ENCODE measurements at regions not wholly inside any gene's neighbourhood (a gene's known extent, or its start where the extent isn't known, plus 50 kb on each side); places are given as distances from the start of the nearest gene placed in this dataset.

DNA sequence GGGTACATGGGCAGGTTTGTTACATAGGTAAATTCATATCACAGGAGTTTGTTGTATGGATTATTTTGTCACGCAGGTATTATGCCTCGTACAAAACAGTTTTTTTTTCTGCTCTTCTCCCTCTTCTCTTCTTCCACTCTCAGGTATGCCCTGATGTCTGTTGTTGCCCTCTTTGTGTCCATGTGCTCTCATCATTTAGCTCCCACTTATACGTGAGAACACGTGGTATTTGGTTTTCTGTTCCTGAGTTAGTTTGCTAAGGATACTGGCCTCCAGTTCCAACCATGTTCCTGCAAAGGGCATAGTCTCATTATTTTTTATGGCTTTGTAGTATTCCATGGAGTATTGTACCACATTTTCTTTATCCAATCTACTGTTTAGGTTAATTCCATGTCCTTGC lies 65.7 kb downstream of the UNC5CL start:
- ChIA-PET POLR2A (no interaction called here), CTCF (no interaction called here)
- no peaks in the 10 kb centered on the region for H3K36me3 ChIP-seq (ENCODE audit: control insufficient read depth in 2 of 2, extremely low read depth in 1 of 2, insufficient read depth in 1 of 2, low read length in 1 of 2)
- H3K9me3 ChIP-seq, result no peaks in the 10 kb centered on the region
- no CpG with 5 or more reads among the region's 4 CpGs for WGBS (ENCODE audit: insufficient coverage)
- no peak overlapping the region for H3K4me3 Mint-ChIP-seq
- H3K27ac ChIP-seq (ENCODE audit: low read length), result no peak overlapping the region
- peaks cover 36 to 56% of the 10 kb centered on the region in 2 donors for H3K27me3 Mint-ChIP-seq
- no peak overlapping the region for H3K27ac Mint-ChIP-seq
- peaks cover 3 to 8% (median 8%) of the 10 kb centered on the region in 3 donors for H3K9me3 Mint-ChIP-seq
- peaks cover 2 to 3% of the 10 kb centered on the region in 2 experiments for H3K27me3 ChIP-seq (replicated peaks in 1 of 2; ENCODE audit: control insufficient read depth in 2 of 2, extremely low read depth in 1 of 2, insufficient read depth in 2 of 2, low read length in 1 of 2)
- no peak for ATAC-seq (replicated peaks in 1 of 4)
- H3K4me1 ChIP-seq (ENCODE audit: control insufficient read depth in 1 of 2, extremely low read depth in 1 of 2, insufficient read depth in 2 of 2, low read length in 2 of 2), result no peaks in the 10 kb centered on the region
- H3K36me3 Mint-ChIP-seq, result no peaks in the 10 kb centered on the region
- no peak for DNase-seq
- H3K4me3 ChIP-seq (ENCODE audit: control insufficient read depth in 1 of 2, extremely low read depth in 1 of 2, low read length in 1 of 2), result no peak overlapping the region
- no peaks in the 10 kb centered on the region for H3K4me1 Mint-ChIP-seq

DNA sequence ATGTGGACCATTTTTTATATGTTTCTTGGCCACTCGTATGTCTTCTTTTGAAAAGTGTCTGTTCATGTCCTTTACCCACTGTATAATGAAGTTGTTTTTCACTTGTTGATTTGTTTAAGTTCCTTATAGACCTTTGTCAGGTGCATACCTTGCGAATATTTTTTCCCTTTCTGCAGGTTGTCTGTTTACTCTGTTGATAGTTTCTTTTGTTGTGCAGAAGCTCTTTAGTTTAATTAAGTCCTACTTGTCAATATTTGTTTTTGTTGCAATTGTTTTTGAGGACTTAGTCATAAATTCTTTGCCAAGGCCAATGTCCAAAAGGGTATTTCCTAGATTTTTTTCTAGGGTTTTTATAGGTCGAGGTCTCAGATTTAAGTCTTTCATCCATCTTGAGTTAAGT lies 66.2 kb downstream of the UNC5CL start:
- WGBS (ENCODE audit: insufficient coverage), result no CpG with 5 or more reads among the region's 3 CpGs
- Mint-ChIP-seq H3K4me1 (no peaks in the 10 kb centered on the region), H3K4me3 (no peak overlapping the region), H3K27me3 (peaks cover 32 to 56% of the 10 kb centered on the region in 2 donors), H3K9me3 (peaks cover 3 to 8% (median 8%) of the 10 kb centered on the region in 3 donors), H3K36me3 (no peaks in the 10 kb centered on the region), H3K27ac (no peak overlapping the region)
- Histone ChIP-seq H3K36me3 (ENCODE audit: control insufficient read depth in 2 of 2, extremely low read depth in 1 of 2, insufficient read depth in 1 of 2, low read length in 1 of 2) (no peaks in the 10 kb centered on the region), H3K27ac (ENCODE audit: low read length) (no peak overlapping the region), H3K9me3 (no peaks in the 10 kb centered on the region), H3K27me3 (replicated peaks in 1 of 2; ENCODE audit: control insufficient read depth in 2 of 2, extremely low read depth in 1 of 2, insufficient read depth in 2 of 2, low read length in 1 of 2) (peaks cover 2 to 3% of the 10 kb centered on the region in 2 experiments), H3K4me1 (ENCODE audit: control insufficient read depth in 1 of 2, extremely low read depth in 1 of 2, insufficient read depth in 2 of 2, low read length in 2 of 2) (no peaks in the 10 kb centered on the region), H3K4me3 (ENCODE audit: control insufficient read depth in 1 of 2, extremely low read depth in 1 of 2, low read length in 1 of 2) (no peak overlapping the region)
- DNase-seq (no peak), ATAC-seq (replicated peaks in 1 of 4) (no peak)
- ChIA-PET CTCF (no interaction called here), POLR2A (no interaction called here)

GRCh38 chr6:40972190-40972589 lies 66.8 kb downstream of the UNC5CL start:
- ATAC-seq (replicated peaks in 1 of 4) (no peak), DNase-seq (no peak)
- H3K27me3 Mint-ChIP-seq, result peaks cover 25 to 50% of the 10 kb centered on the region in 2 donors
- Histone ChIP-seq H3K4me3 (ENCODE audit: control insufficient read depth in 1 of 2, extremely low read depth in 1 of 2, low read length in 1 of 2) (no peak overlapping the region), H3K9me3 (no peaks in the 10 kb centered on the region), H3K27me3 (replicated peaks in 1 of 2; ENCODE audit: control insufficient read depth in 2 of 2, extremely low read depth in 1 of 2, insufficient read depth in 2 of 2, low read length in 1 of 2) (peaks cover 2 to 3% of the 10 kb centered on the region in 2 experiments), H3K27ac (ENCODE audit: low read length) (no peak overlapping the region), H3K4me1 (ENCODE audit: control insufficient read depth in 1 of 2, extremely low read depth in 1 of 2, insufficient read depth in 2 of 2, low read length in 2 of 2) (no peaks in the 10 kb centered on the region), H3K36me3 (ENCODE audit: control insufficient read depth in 2 of 2, extremely low read depth in 1 of 2, insufficient read depth in 1 of 2, low read length in 1 of 2) (no peaks in the 10 kb centered on the region)
- CTCF ChIA-PET, result no interaction called here
- H3K9me3 Mint-ChIP-seq, result peaks cover 3 to 8% (median 8%) of the 10 kb centered on the region in 3 donors
- H3K4me3 Mint-ChIP-seq, result no peak overlapping the region
- H3K4me1 Mint-ChIP-seq, result no peaks in the 10 kb centered on the region
- POLR2A ChIA-PET, result no interaction called here
- H3K27ac Mint-ChIP-seq, result no peak overlapping the region
- WGBS (ENCODE audit: insufficient coverage), result no CpG with 5 or more reads among the region's 3 CpGs
- H3K36me3 Mint-ChIP-seq, result no peaks in the 10 kb centered on the region

- H3K4me1 ChIP-seq (ENCODE audit: control insufficient read depth in 1 of 2, extremely low read depth in 1 of 2, insufficient read depth in 2 of 2, low read length in 2 of 2), result no peaks in the 10 kb centered on the region
- H3K4me1 Mint-ChIP-seq, result no peaks in the 10 kb centered on the region
- H3K9me3 ChIP-seq, result no peaks in the 10 kb centered on the region
- peaks cover 2 to 3% of the 10 kb centered on the region in 2 experiments for H3K27me3 ChIP-seq (replicated peaks in 1 of 2; ENCODE audit: control insufficient read depth in 2 of 2, extremely low read depth in 1 of 2, insufficient read depth in 2 of 2, low read length in 1 of 2)
- no peak overlapping the region for H3K4me3 Mint-ChIP-seq
- no peak overlapping the region for H3K27ac Mint-ChIP-seq
- ATAC-seq (replicated peaks in 1 of 4), result no peak
- POLR2A ChIA-PET, result no interaction called here
- no peak overlapping the region for H3K4me3 ChIP-seq (ENCODE audit: control insufficient read depth in 1 of 2, extremely low read depth in 1 of 2, low read length in 1 of 2)
- H3K9me3 Mint-ChIP-seq, result peaks cover 3 to 8% (median 8%) of the 10 kb centered on the region in 3 donors
- H3K36me3 ChIP-seq (ENCODE audit: control insufficient read depth in 2 of 2, extremely low read depth in 1 of 2, insufficient read depth in 1 of 2, low read length in 1 of 2), result no peaks in the 10 kb centered on the region
- no peak overlapping the region for H3K27ac ChIP-seq (ENCODE audit: low read length)
- peaks cover 7 to 18% of the 10 kb centered on the region in 2 donors for H3K27me3 Mint-ChIP-seq
- CTCF ChIA-PET, result no interaction called here
- no peaks in the 10 kb centered on the region for H3K36me3 Mint-ChIP-seq
- no peak for DNase-seq
Measured at GRCh38 chr6:40968620-40969164, 70.3 kb downstream of the UNC5CL start.

- 100% methylated on average over 1 of the region's 4 CpGs for WGBS (ENCODE audit: insufficient coverage)
- Histone ChIP-seq H3K4me1 (ENCODE audit: control insufficient read depth in 1 of 2, extremely low read depth in 1 of 2, insufficient read depth in 2 of 2, low read length in 2 of 2) (no peaks in the 10 kb centered on the region), H3K9me3 (no peaks in the 10 kb centered on the region), H3K36me3 (ENCODE audit: control insufficient read depth in 2 of 2, extremely low read depth in 1 of 2, insufficient read depth in 1 of 2, low read length in 1 of 2) (no peaks in the 10 kb centered on the region), H3K27ac (ENCODE audit: low read length) (no peak overlapping the region), H3K27me3 (replicated peaks in 1 of 2; ENCODE audit: control insufficient read depth in 2 of 2, extremely low read depth in 1 of 2, insufficient read depth in 2 of 2, low read length in 1 of 2) (peaks cover 0 to 3% of the 10 kb centered on the region in 2 experiments), H3K4me3 (ENCODE audit: control insufficient read depth in 1 of 2, extremely low read depth in 1 of 2, low read length in 1 of 2) (no peak overlapping the region)
- CTCF ChIA-PET, result no interaction called here
- no peak for ATAC-seq (replicated peaks in 1 of 4)
- POLR2A ChIA-PET, result no interaction called here
- Mint-ChIP-seq H3K27me3 (peaks cover 3 to 13% of the 10 kb centered on the region in 2 donors), H3K4me1 (peaks cover 0 to 5% (median 4%) of the 10 kb centered on the region in 3 donors), H3K36me3 (no peaks in the 10 kb centered on the region), H3K27ac (no peak overlapping the region), H3K9me3 (no peaks in the 10 kb centered on the region), H3K4me3 (no peak overlapping the region)
- no peak for DNase-seq
Measured at GRCh38 chr6:40966860-40967259, 72.2 kb downstream of the UNC5CL start.

DNA sequence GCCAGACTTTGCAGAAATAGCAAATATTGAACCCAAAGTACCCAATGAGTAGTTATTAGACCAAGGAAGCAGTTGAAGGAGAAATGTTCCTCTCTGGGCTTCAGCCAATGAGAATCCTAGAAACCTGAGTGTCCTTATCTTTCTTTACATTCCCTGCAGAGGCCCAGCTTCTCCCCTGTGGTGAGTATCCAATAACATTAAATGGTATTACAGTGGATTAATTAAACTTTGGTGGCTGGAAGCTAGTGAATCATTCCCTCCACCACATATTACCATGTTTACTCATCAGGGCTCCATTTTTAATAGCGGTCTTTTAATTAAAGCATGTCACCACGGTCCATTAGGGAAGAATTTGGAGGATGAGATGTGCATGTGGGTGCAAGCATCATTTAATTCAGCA lies 74.0 kb downstream of the UNC5CL start:
- Histone ChIP-seq H3K4me1 (ENCODE audit: control insufficient read depth in 1 of 2, extremely low read depth in 1 of 2, insufficient read depth in 2 of 2, low read length in 2 of 2) (no peaks in the 10 kb centered on the region), H3K9me3 (no peaks in the 10 kb centered on the region), H3K36me3 (ENCODE audit: control insufficient read depth in 2 of 2, extremely low read depth in 1 of 2, insufficient read depth in 1 of 2, low read length in 1 of 2) (no peaks in the 10 kb centered on the region), H3K27ac (ENCODE audit: low read length) (no peak overlapping the region), H3K4me3 (ENCODE audit: control insufficient read depth in 1 of 2, extremely low read depth in 1 of 2, low read length in 1 of 2) (no peak overlapping the region), H3K27me3 (replicated peaks in 1 of 2; ENCODE audit: control insufficient read depth in 2 of 2, extremely low read depth in 1 of 2, insufficient read depth in 2 of 2, low read length in 1 of 2) (peaks cover 0 to 3% of the 10 kb centered on the region in 2 experiments)
- 83% methylated on average over 1 of the region's 2 CpGs for WGBS (ENCODE audit: insufficient coverage)
- CTCF ChIA-PET, result no interaction called here
- Mint-ChIP-seq H3K27ac (no peak overlapping the region), H3K27me3 (peaks cover 3% of the 10 kb centered on the region in 2 donors), H3K4me1 (peaks cover 0 to 5% (median 4%) of the 10 kb centered on the region in 3 donors), H3K36me3 (no peaks in the 10 kb centered on the region), H3K9me3 (no peaks in the 10 kb centered on the region), H3K4me3 (no peak overlapping the region)
- no peak for DNase-seq
- no peak for ATAC-seq (replicated peaks in 1 of 4)
- POLR2A ChIA-PET, result no interaction called here

- H3K27me3 ChIP-seq (replicated peaks in 1 of 2; ENCODE audit: control insufficient read depth in 2 of 2, extremely low read depth in 1 of 2, insufficient read depth in 2 of 2, low read length in 1 of 2), result no peaks in the 10 kb centered on the region
- Mint-ChIP-seq H3K27ac (no peak overlapping the region), H3K9me3 (no peaks in the 10 kb centered on the region), H3K4me3 (no peak overlapping the region), H3K36me3 (no peaks in the 10 kb centered on the region), H3K27me3 (no peaks in the 10 kb centered on the region), H3K4me1 (peaks cover 0 to 5% (median 4%) of the 10 kb centered on the region in 3 donors)
- WGBS (ENCODE audit: insufficient coverage), result no CpG with 5 or more reads among the region's 3 CpGs
- POLR2A ChIA-PET, result no interaction called here
- no peak overlapping the region for H3K4me3 ChIP-seq (ENCODE audit: control insufficient read depth in 1 of 2, extremely low read depth in 1 of 2, low read length in 1 of 2)
- DNase-seq, result no peak
- H3K36me3 ChIP-seq (ENCODE audit: control insufficient read depth in 2 of 2, extremely low read depth in 1 of 2, insufficient read depth in 1 of 2, low read length in 1 of 2), result no peaks in the 10 kb centered on the region
- CTCF ChIA-PET, result no interaction called here
- no peaks in the 10 kb centered on the region for H3K4me1 ChIP-seq (ENCODE audit: control insufficient read depth in 1 of 2, extremely low read depth in 1 of 2, insufficient read depth in 2 of 2, low read length in 2 of 2)
- no peak overlapping the region for H3K27ac ChIP-seq (ENCODE audit: low read length)
- no peak for ATAC-seq (replicated peaks in 1 of 4)
- no peaks in the 10 kb centered on the region for H3K9me3 ChIP-seq
Measured at GRCh38 chr6:40963019-40963418, 76.0 kb downstream of the UNC5CL start.
